Left ventricle myocardium inferior (tissue), 1 donor: ENCODE measurements at regions not wholly inside any gene's neighbourhood (a gene's known extent, or its start where the extent isn't known, plus 50 kb on each side); places are given as distances from the start of the nearest gene placed in this dataset.

Source experiments
- DNase-seq: peaks from one replicate; pipeline ENCODE4 v3.0.0-alpha.2; 2020
- H3K27ac ChIP-seq: fragments of 200-600 bp; replicated peaks from 2 replicates; pipeline ENCODE4 v1.8.0; 2021
- H3K27me3 ChIP-seq: fragments of 200-600 bp; 2 replicates; pipeline ENCODE4 v1.8.0; 2021; ENCODE audit warnings: low read depth
- H3K36me3 ChIP-seq: fragments of 200-600 bp; 2 replicates; pipeline ENCODE4 v1.8.0; 2021
- H3K4me1 ChIP-seq: fragments of 200-600 bp; 2 replicates; pipeline ENCODE4 v1.8.0; 2021
- H3K4me3 ChIP-seq: fragments of 200-600 bp; 2 replicates; pipeline ENCODE4 v1.8.0; 2021; ENCODE audit warnings: mild to moderate bottlenecking, moderate library complexity
- H3K9me3 ChIP-seq: fragments of 200-600 bp; replicated peaks from 2 replicates; pipeline ENCODE4 v1.8.0; 2021
- intact Hi-C: fragments of 100-400 bp; cut with micrococcal nuclease; formaldehyde crosslinking; loops from one replicate; pipeline ENCODE4 v1.11.0; 2022
- TF ChIP-seq, protein P1 (sequence below): fragments of 200-600 bp; IDR thresholded peaks from 2 replicates; pipeline ENCODE4 v1.8.0; 2021; ENCODE audit warnings: antibody characterized with exemption, mild to moderate bottlenecking, borderline replicate concordance
- donor health status: DM: no; HTN: yes; CAD: no; lungs with severe emphysema.

DNA sequence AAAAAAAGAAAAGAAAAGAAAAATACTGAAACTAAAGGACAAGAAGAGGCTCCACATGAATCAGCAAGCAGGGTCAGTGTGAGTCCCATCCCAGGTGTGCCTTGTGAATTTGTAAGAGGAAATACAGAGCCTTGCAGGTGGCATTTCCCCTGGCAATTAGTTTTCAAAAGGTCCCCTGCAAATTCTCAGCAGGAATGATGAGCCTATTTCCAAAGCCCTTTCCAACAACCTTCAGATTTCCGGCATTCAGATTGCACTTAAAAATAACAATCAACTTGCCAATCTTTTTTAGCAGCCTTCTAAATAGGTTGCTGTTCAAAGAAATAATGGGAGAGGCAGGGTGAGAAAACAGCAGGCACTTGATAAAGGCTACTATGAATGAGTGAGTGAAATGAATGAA, 66.4 kb upstream of the OR13H1 start:
- Histone ChIP-seq H3K36me3 (no peaks in the 10 kb centered on the region), H3K4me1 (no peaks in the 10 kb centered on the region), H3K4me3 (no peak overlapping the region), H3K27me3 (no peaks in the 10 kb centered on the region), H3K27ac (no peak overlapping the region), H3K9me3 (no peaks in the 10 kb centered on the region)
- no peak for DNase-seq
- TF ChIP-seq, protein P1, sequence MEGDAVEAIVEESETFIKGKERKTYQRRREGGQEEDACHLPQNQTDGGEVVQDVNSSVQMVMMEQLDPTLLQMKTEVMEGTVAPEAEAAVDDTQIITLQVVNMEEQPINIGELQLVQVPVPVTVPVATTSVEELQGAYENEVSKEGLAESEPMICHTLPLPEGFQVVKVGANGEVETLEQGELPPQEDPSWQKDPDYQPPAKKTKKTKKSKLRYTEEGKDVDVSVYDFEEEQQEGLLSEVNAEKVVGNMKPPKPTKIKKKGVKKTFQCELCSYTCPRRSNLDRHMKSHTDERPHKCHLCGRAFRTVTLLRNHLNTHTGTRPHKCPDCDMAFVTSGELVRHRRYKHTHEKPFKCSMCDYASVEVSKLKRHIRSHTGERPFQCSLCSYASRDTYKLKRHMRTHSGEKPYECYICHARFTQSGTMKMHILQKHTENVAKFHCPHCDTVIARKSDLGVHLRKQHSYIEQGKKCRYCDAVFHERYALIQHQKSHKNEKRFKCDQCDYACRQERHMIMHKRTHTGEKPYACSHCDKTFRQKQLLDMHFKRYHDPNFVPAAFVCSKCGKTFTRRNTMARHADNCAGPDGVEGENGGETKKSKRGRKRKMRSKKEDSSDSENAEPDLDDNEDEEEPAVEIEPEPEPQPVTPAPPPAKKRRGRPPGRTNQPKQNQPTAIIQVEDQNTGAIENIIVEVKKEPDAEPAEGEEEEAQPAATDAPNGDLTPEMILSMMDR: no peak
- intact Hi-C loops: no loop called here
